B cell (primary cell): ENCODE measurements at regions not wholly inside any gene's neighbourhood (a gene's known extent, or its start where the extent isn't known, plus 50 kb on each side); places are given as distances from the start of the nearest gene placed in this dataset.

Source experiments
- ATAC-seq: fragments of 200-7000 bp; cut with Tn5 transposase; one replicate; pipeline ENCODE4 v1.10.0; 2021; ENCODE audit warnings: low read depth, mild to moderate bottlenecking, moderate number of reproducible peaks, moderate library complexity
- CTCF ChIA-PET: fragments of 350-600 bp; sonication (Branson Sonifier 250); formaldehyde crosslinking; loops from one replicate; lab custom pipeline; 2021; ENCODE audit warnings: antibody characterized with exemption, inconsistent platforms; lab: Charles Lee
- POLR2A ChIA-PET: fragments of 350-600 bp; sonication (Branson Sonifier 250); formaldehyde crosslinking; loops from one replicate; lab custom pipeline; 2021; ENCODE audit warnings: antibody characterized with exemption; lab: Charles Lee
- DNase-seq: peaks from one replicate; pipeline ENCODE4 v3.0.0; 2013
- H2AFZ ChIP-seq: 2 replicates; pipeline ENCODE4 v1.6.1; 2012; ENCODE audit warnings: mild to moderate bottlenecking, low read depth, low read length; ENCODE audit not compliant: insufficient read depth, poor library complexity, severe bottlenecking
- H3K27ac ChIP-seq, 2 donors: 1 replicate in 1 of 2; 2 replicates in 1 of 2; pipeline ENCODE4 v1.5.1; 2012 to 2013; ENCODE audit warnings: low read length in 2 of 2, mild to moderate bottlenecking in 2 of 2, moderate library complexity in 1 of 2
- H3K27me3 ChIP-seq, 4 experiments: fragments of 200-600 bp in 1 of 4; sonication (generic) in 1 of 4; replicated peaks in 1 of 4; 1 replicate in 2 of 4; 2 replicates in 2 of 4; pipeline versions ENCODE4 v1.6.1 to v1.7.0; 2013 to 2016; ENCODE audit warnings: low read length in 3 of 4, mild to moderate bottlenecking in 2 of 4, mixed read lengths in 1 of 4, moderate library complexity in 1 of 4; ENCODE audit not compliant: insufficient read depth in 4 of 4, control insufficient read depth in 3 of 4; ENCODE audit errors: control extremely low read depth in 1 of 4
- H3K36me3 ChIP-seq, 2 experiments: replicated peaks in 1 of 2; 1 replicate in 1 of 2; 2 replicates in 1 of 2; pipeline versions ENCODE4 v1.6.1 to v1.7.1; 2013; ENCODE audit warnings: low read length in 1 of 2; ENCODE audit not compliant: insufficient read depth in 2 of 2, control insufficient read depth in 1 of 2; ENCODE audit errors: control extremely low read depth in 1 of 2, extremely low read depth in 1 of 2
- H3K4me1 ChIP-seq, 2 donors: fragments of 200-600 bp in 1 of 2; sonication (generic) in 1 of 2; 1 replicate in 1 of 2; 2 replicates in 1 of 2; pipeline versions ENCODE4 v1.5.1 to v1.6.1; 2013 to 2017; ENCODE audit warnings: low read length in 2 of 2; ENCODE audit not compliant: control insufficient read depth in 2 of 2, insufficient read depth in 2 of 2
- H3K4me2 ChIP-seq: replicated peaks from 2 replicates; pipeline ENCODE3; 2012; ENCODE audit warnings: mild to moderate bottlenecking, low read depth, low read length; ENCODE audit not compliant: poor library complexity, severe bottlenecking
- H3K4me3 ChIP-seq, 5 experiments: fragments of 200-600 bp in 1 of 5; sonication (generic) in 1 of 5; 1 replicate in 3 of 5; 2 replicates in 2 of 5; pipeline versions ENCODE4 v1.5.1 to v1.7.0; 2011 to 2016; ENCODE audit warnings: low read length in 4 of 5, mild to moderate bottlenecking in 4 of 5, low read depth in 2 of 5, control low read depth in 1 of 5, moderate library complexity in 1 of 5; ENCODE audit not compliant: insufficient read depth in 1 of 5; ENCODE audit errors: control extremely low read depth in 1 of 5, extremely low read depth in 1 of 5
- H3K79me2 ChIP-seq: fragments of 200-600 bp; sonication (generic); one replicate; pipeline ENCODE4 v1.6.0; 2016; ENCODE audit warnings: low read length; ENCODE audit not compliant: control insufficient read depth, insufficient read depth
- H3K9ac ChIP-seq: fragments of 200-600 bp; sonication (generic); 2 replicates; pipeline ENCODE4 v1.6.1; 2017; ENCODE audit warnings: mild to moderate bottlenecking, low read length, moderate library complexity
- H3K9me3 ChIP-seq, 3 donors: one replicate each; pipeline versions ENCODE4 v1.6.1 to v1.7.1; 2013; ENCODE audit warnings: low read length in 2 of 3; ENCODE audit not compliant: control insufficient read depth in 2 of 3, insufficient read depth in 1 of 3; ENCODE audit errors: control extremely low read depth in 1 of 3
- H4K20me1 ChIP-seq: 2 replicates; pipeline ENCODE4 v1.6.0; 2012; ENCODE audit warnings: mild to moderate bottlenecking, low read length; ENCODE audit not compliant: insufficient read depth, control insufficient read depth, poor library complexity, severe bottlenecking
- H3K27ac Mint-ChIP-seq: one replicate; pipeline ENCODE4 v1.8.0; 2021; ENCODE audit warnings: mixed read lengths
- H3K27me3 Mint-ChIP-seq: one replicate; pipeline ENCODE4 v1.8.0; 2021; ENCODE audit warnings: mixed read lengths
- H3K4me1 Mint-ChIP-seq: one replicate; pipeline ENCODE4 v1.8.0; 2021; ENCODE audit warnings: mixed read lengths
- H3K4me3 Mint-ChIP-seq: one replicate; pipeline ENCODE4 v1.8.0; 2021; ENCODE audit warnings: mixed read lengths
- H3K9me3 Mint-ChIP-seq: one replicate; pipeline ENCODE4 v1.8.0; 2022; ENCODE audit warnings: mixed read lengths; ENCODE audit not compliant: insufficient read depth
- CTCF ChIP-seq: fragments of 200-600 bp; IDR thresholded peaks from one replicate; pipeline ENCODE4 v1.8.0; 2022; ENCODE audit warnings: antibody characterized with exemption, mild to moderate bottlenecking
- EZH2 ChIP-seq: IDR thresholded peaks from 2 replicates; pipeline ENCODE4 v1.6.1; 2012; ENCODE audit warnings: borderline replicate concordance, low read depth, mild to moderate bottlenecking, moderate library complexity, low read length; ENCODE audit not compliant: insufficient read depth, poor library complexity, severe bottlenecking
- WGBS: methylation state at CpG from one replicate; pipeline ENCODE4 v1.1.5; 2013; ENCODE audit warnings: missing lambda C conversion rate; ENCODE audit not compliant: insufficient coverage; 5-methylcytosine and 5-hydroxymethylcytosine counted together
- intact Hi-C: fragments of 100-400 bp; cut with micrococcal nuclease; formaldehyde crosslinking; loops from one replicate; pipeline ENCODE4 v1.10.0; 2022

GRCh38 chr2:188235364-188235763, 56.3 kb upstream of the GULP1 start:
- no peaks in the 10 kb centered on the region for H3K36me3 ChIP-seq
- H3K27ac Mint-ChIP-seq: no peak overlapping the region
- intact Hi-C loops: no loop called here
- H4K20me1 ChIP-seq: no peaks in the 10 kb centered on the region
- no peaks in the 10 kb centered on the region for H3K27me3 Mint-ChIP-seq
- H3K4me1 Mint-ChIP-seq: no peaks in the 10 kb centered on the region
- CTCF ChIA-PET: no interaction called here
- H3K4me2 ChIP-seq: no peak overlapping the region
- H3K4me3 ChIP-seq: no peak overlapping the region
- POLR2A ChIA-PET: no interaction called here
- ATAC-seq (no peak), DNase-seq (no peak)
- H3K9me3 Mint-ChIP-seq: no peaks in the 10 kb centered on the region
- no peaks in the 10 kb centered on the region for H3K79me2 ChIP-seq
- no peak overlapping the region for H2AFZ ChIP-seq
- no peaks in the 10 kb centered on the region for H3K4me1 ChIP-seq
- TF ChIP-seq CTCF (no peak), EZH2 (no peak)
- H3K4me3 Mint-ChIP-seq: no peak overlapping the region
- no peaks in the 10 kb centered on the region for H3K27me3 ChIP-seq
- no peak overlapping the region for H3K9ac ChIP-seq
- peaks cover 2 to 8% (median 4%) of the 10 kb centered on the region in 3 donors for H3K9me3 ChIP-seq
- H3K27ac ChIP-seq: no peak overlapping the region
- 84% methylated on average over 5 of the region's 5 CpGs for WGBS

- no peaks in the 10 kb centered on the region for H3K27me3 ChIP-seq
- H3K27ac ChIP-seq: no peak overlapping the region
- H4K20me1 ChIP-seq: no peaks in the 10 kb centered on the region
- ChIA-PET POLR2A (no interaction called here), CTCF (no interaction called here)
- H3K79me2 ChIP-seq: no peaks in the 10 kb centered on the region
- no peak overlapping the region for H3K4me3 Mint-ChIP-seq
- H3K4me2 ChIP-seq: no peak overlapping the region
- H3K9me3 Mint-ChIP-seq: no peaks in the 10 kb centered on the region
- TF ChIP-seq CTCF (no peak), EZH2 (no peak)
- intact Hi-C loops: no loop called here
- no peak overlapping the region for H3K9ac ChIP-seq
- no peaks in the 10 kb centered on the region for H3K27me3 Mint-ChIP-seq
- ATAC-seq (no peak), DNase-seq (peak; percentile 5)
- H3K4me3 ChIP-seq: no peak overlapping the region
- H3K27ac Mint-ChIP-seq: no peak overlapping the region
- H3K4me1 Mint-ChIP-seq: no peaks in the 10 kb centered on the region
- peaks cover 2 to 8% (median 4%) of the 10 kb centered on the region in 3 donors for H3K9me3 ChIP-seq
- H3K4me1 ChIP-seq: no peaks in the 10 kb centered on the region
- WGBS: no CpG with 5 or more reads among the region's 1 CpG
- no peak overlapping the region for H2AFZ ChIP-seq
- no peaks in the 10 kb centered on the region for H3K36me3 ChIP-seq
Measured at GRCh38 chr2:188238386-188238785, 53.3 kb upstream of the GULP1 start.
